OCI-LY7 (cell line): ENCODE measurements at regions not wholly inside any gene's neighbourhood (a gene's known extent, or its start where the extent isn't known, plus 50 kb on each side); places are given as distances from the start of the nearest gene placed in this dataset.

Experiments used
- BruUV-seq: library from RNA; stranded (reverse); fragments of 400-500 nt; replicated peaks from 2 replicates; lab custom pipeline; 2021; lab: Mats Ljungman, UMichigan
- CTCF ChIA-PET: fragments of 300-600 bp; sonication (Branson Sonifier 250); formaldehyde crosslinking; loops from one replicate; lab custom pipeline; 2022; ENCODE audit warnings: antibody characterized with exemption; ENCODE audit not compliant: unreplicated experiment; lab: Charles Lee
- POLR2A ChIA-PET: fragments of 300-600 bp; sonication (Branson Sonifier 250); formaldehyde crosslinking; loops from one replicate; lab custom pipeline; 2022; ENCODE audit warnings: antibody characterized with exemption; lab: Charles Lee
- DNase-seq: peaks from one replicate; pipeline ENCODE4 v3.0.0-alpha.2; 2015; ENCODE audit warnings: low spot score
- H2AFZ ChIP-seq: fragments of 200-600 bp; sonication (generic), shearing (Covaris generic); 2 replicates; pipeline ENCODE4 v1.6.1; 2014; ENCODE audit warnings: mild to moderate bottlenecking, antibody characterized with exemption, low read length, moderate library complexity
- H3K27ac ChIP-seq: fragments of 200-600 bp; sonication (generic); 2 replicates; pipeline ENCODE4 v1.5.1; 2014; ENCODE audit warnings: mixed run types, low read depth, mild to moderate bottlenecking, moderate library complexity, low read length, inconsistent platforms; ENCODE audit not compliant: poor library complexity, severe bottlenecking
- H3K36me3 ChIP-seq: fragments of 200-600 bp; sonication (generic); 2 replicates; pipeline ENCODE4 v1.6.1; 2014; ENCODE audit warnings: mild to moderate bottlenecking, antibody characterized with exemption, low read length, moderate library complexity, mixed read lengths; ENCODE audit not compliant: insufficient read depth
- H3K4me1 ChIP-seq: fragments of 200-600 bp; sonication (generic); 2 replicates; pipeline ENCODE4 v1.5.1; 2014; ENCODE audit warnings: mild to moderate bottlenecking, low read length; ENCODE audit not compliant: insufficient read depth, poor library complexity, severe bottlenecking
- H3K4me2 ChIP-seq: fragments of 200-600 bp; sonication (generic); 2 replicates; pipeline ENCODE4 v1.6.1; 2014; ENCODE audit warnings: mild to moderate bottlenecking, low read length
- H3K4me3 ChIP-seq: fragments of 200-600 bp; sonication (generic); 2 replicates; pipeline ENCODE4 v1.5.1; 2014; ENCODE audit warnings: mild to moderate bottlenecking, low read depth, low read length; ENCODE audit not compliant: poor library complexity, severe bottlenecking
- H3K79me2 ChIP-seq: fragments of 200-600 bp; sonication (generic); 2 replicates; pipeline ENCODE4 v1.6.1; 2016; ENCODE audit warnings: low read depth, mild to moderate bottlenecking, low read length, moderate library complexity, mixed read lengths; ENCODE audit not compliant: insufficient read depth
- H3K9me2 ChIP-seq: fragments of 200-600 bp; sonication (generic); 2 replicates; pipeline ENCODE4 v1.6.1; 2016; ENCODE audit warnings: mild to moderate bottlenecking, low read length, mixed read lengths; ENCODE audit not compliant: insufficient read depth
- H3K9me3 ChIP-seq: fragments of 200-600 bp; sonication (generic); 2 replicates; pipeline ENCODE4 v1.6.1; 2014; ENCODE audit warnings: mild to moderate bottlenecking, mixed run types, low read length, mixed read lengths
- H4K20me1 ChIP-seq: fragments of 200-600 bp; sonication (generic); 2 replicates; pipeline ENCODE4 v1.6.1; 2014; ENCODE audit warnings: mild to moderate bottlenecking, antibody characterized with exemption, low read length, moderate library complexity, mixed read lengths; ENCODE audit not compliant: insufficient read depth
- CTCF ChIP-seq: fragments of 200-600 bp; sonication (generic); conservative IDR thresholded peaks from 2 replicates; pipeline ENCODE4 v1.5.1; 2014; ENCODE audit warnings: mild to moderate bottlenecking, antibody characterized with exemption, low read length, moderate library complexity, mixed read lengths
- EZH2phosphoT487 ChIP-seq: fragments of 200-600 bp; sonication (generic); IDR thresholded peaks from 2 replicates; pipeline ENCODE4 v1.6.1; 2018; ENCODE audit warnings: low read depth, borderline replicate concordance, mild to moderate bottlenecking, mixed run types, antibody characterized with exemption, low read length, moderate library complexity, mixed read lengths
- intact Hi-C: fragments of 100-400 bp; cut with micrococcal nuclease; formaldehyde crosslinking; loops from one replicate; pipeline ENCODE4 v1.10.0; 2022; ENCODE audit not compliant: unreplicated experiment
- small RNA-seq: library from RNA; depleted of rRNA; stranded (forward); fragments of <200 nt; gene quantifications from one replicate; pipeline ENCODE3, GENCODE V24; 2014

GRCh38 chr20:30985386-30985785, 272.1 kb upstream of the DEFB115 start:
- H4K20me1 ChIP-seq = no peaks in the 10 kb centered on the region
- no peaks in the 10 kb centered on the region for H3K9me2 ChIP-seq
- H3K4me3 ChIP-seq = no peak overlapping the region
- intact Hi-C loops = no loop called here
- H2AFZ ChIP-seq = no peak overlapping the region
- BruUV-seq = no TSS peak
- DNase-seq = no peak
- no peaks in the 10 kb centered on the region for H3K79me2 ChIP-seq
- no peaks in the 10 kb centered on the region for H3K36me3 ChIP-seq
- ChIA-PET POLR2A (no interaction called here), CTCF (no interaction called here)
- TF ChIP-seq CTCF (no peak), EZH2phosphoT487 (no peak)
- no peak overlapping the region for H3K4me2 ChIP-seq
- no peaks in the 10 kb centered on the region for H3K9me3 ChIP-seq
- no peak overlapping the region for H3K27ac ChIP-seq
- H3K4me1 ChIP-seq = no peaks in the 10 kb centered on the region

Small RNAs in the stretch of these regions (small RNA-seq; reads per million reads assigned to genes)
- 2.3 reads per million, percentile 80 among the genes with 10 or more reads in this experiment for gene RNA5SP528
